Kidney epithelial cell (primary cell): ENCODE measurements at regions not wholly inside any gene's neighbourhood (a gene's known extent, or its start where the extent isn't known, plus 50 kb on each side); places are given as distances from the start of the nearest gene placed in this dataset.
"Not testable (repeated sequence)": the region's sequence is repeated elsewhere in the genome, so short reads cannot be mapped to it uniquely, and the experiment has no call there.

ENCODE experiments used
- DNase-seq: peaks from one replicate; pipeline ENCODE4 v3.0.0-alpha.2; 2010; ENCODE audit warnings: low read depth
- H3K27me3 ChIP-seq: 2 replicates; pipeline ENCODE4 v1.6.0; 2011; ENCODE audit warnings: low read length; ENCODE audit not compliant: control insufficient read depth, insufficient read depth
- H3K36me3 ChIP-seq: 2 replicates; pipeline ENCODE4 v1.5.1; 2011; ENCODE audit warnings: low read length; ENCODE audit not compliant: control insufficient read depth, insufficient read depth
- H3K4me3 ChIP-seq: 2 replicates; pipeline ENCODE4 v1.5.1; 2011; ENCODE audit warnings: low read depth, mild to moderate bottlenecking, control low read depth, low read length
- CTCF ChIP-seq: IDR thresholded peaks from 2 replicates; pipeline ENCODE4 v1.5.1; 2011; ENCODE audit warnings: mild to moderate bottlenecking, moderate library complexity, low read length, control low read depth, inconsistent platforms; ENCODE audit not compliant: insufficient read depth, poor library complexity, severe bottlenecking

GRCh38 chr11:95638501-95638900, 151.1 kb downstream of the FAM76B start:
- H3K4me3 ChIP-seq: no peak overlapping the region

GRCh38 chr11:95625164-95625900, 164.2 kb downstream of the FAM76B start:
- no peak for DNase-seq
- H3K4me3 ChIP-seq: no peak overlapping the region
- no peaks in the 10 kb centered on the region for H3K27me3 ChIP-seq
- no peaks in the 10 kb centered on the region for H3K36me3 ChIP-seq
- no peak for TF ChIP-seq CTCF

More at GRCh38 chr11:95638501-95638900, 151.1 kb downstream of the FAM76B start:
- no peak for TF ChIP-seq CTCF
- DNase-seq: no peak
- H3K27me3 ChIP-seq: no peaks in the 10 kb centered on the region
- no peaks in the 10 kb centered on the region for H3K36me3 ChIP-seq

- Histone ChIP-seq H3K27me3 (no peaks in the 10 kb centered on the region), H3K36me3 (no peaks in the 10 kb centered on the region), H3K4me3 (no peak overlapping the region)
- TF ChIP-seq CTCF: no peak
- no peak for DNase-seq
Measured at GRCh38 chr11:95616256-95616804, 173.3 kb downstream of the FAM76B start.

GRCh38 chr11:95611827-95612226, 177.8 kb downstream of the FAM76B start:
- no peak overlapping the region for H3K4me3 ChIP-seq
- no peak for TF ChIP-seq CTCF
- H3K27me3 ChIP-seq: no peaks in the 10 kb centered on the region
- no peaks in the 10 kb centered on the region for H3K36me3 ChIP-seq
- DNase-seq: no peak

- not testable (repeated sequence) for DNase-seq, H3K4me3 ChIP-seq, H3K27me3 ChIP-seq, H3K36me3 ChIP-seq
Measured at GRCh38 chr11:95610185-95610584, 179.4 kb downstream of the FAM76B start.

GRCh38 chr11:95608093-95608492, 181.5 kb downstream of the FAM76B start:
- no peak for DNase-seq
- H3K27me3 ChIP-seq: no peaks in the 10 kb centered on the region
- no peak for TF ChIP-seq CTCF
- H3K36me3 ChIP-seq: no peaks in the 10 kb centered on the region
- no peak overlapping the region for H3K4me3 ChIP-seq
